Upper lobe of left lung (tissue), 4 donors: ENCODE measurements at regions not wholly inside any gene's neighbourhood (a gene's known extent, or its start where the extent isn't known, plus 50 kb on each side); places are given as distances from the start of the nearest gene placed in this dataset.

Source experiments
- CTCF ChIP-seq, 6 experiments: fragments of 450-650 bp in 4 of 6; fragments of 200-600 bp in 2 of 6; sonication (generic) in 2 of 6; IDR thresholded peaks; one replicate each; pipeline ENCODE4 v1.5.1; 2016 to 2019; ENCODE audit warnings: antibody characterized with exemption in 6 of 6
- POLR2A ChIP-seq, 4 donors: fragments of 450-650 bp; IDR thresholded peaks; one replicate each; pipeline ENCODE4 v1.5.1; 2016 to 2017; ENCODE audit warnings: antibody characterized with exemption in 4 of 4, mild to moderate bottlenecking in 2 of 4

- no peak for TF ChIP-seq CTCF (IDR thresholded peaks at IDR 0.05)
- TF ChIP-seq POLR2A (IDR thresholded peaks at IDR 0.05) = no peak
These were observed 169.5 kb downstream of the TTC8 start for GRCh38 chr14:88993946-88994345.
